Skin of body (tissue), 1 donor: ENCODE measurements at regions not wholly inside any gene's neighbourhood (a gene's known extent, or its start where the extent isn't known, plus 50 kb on each side); places are given as distances from the start of the nearest gene placed in this dataset.
A peak's percentile ranks its signal among the peaks of the same experiment; 100 is the strongest.
"Not testable (repeated sequence)": the region's sequence is repeated elsewhere in the genome, so short reads cannot be mapped to it uniquely, and the experiment has no call there.

Experiments used
- DNase-seq: peaks from one replicate; lab custom pipeline; 2025; lab: John Stamatoyannopoulos, UW

DNA sequence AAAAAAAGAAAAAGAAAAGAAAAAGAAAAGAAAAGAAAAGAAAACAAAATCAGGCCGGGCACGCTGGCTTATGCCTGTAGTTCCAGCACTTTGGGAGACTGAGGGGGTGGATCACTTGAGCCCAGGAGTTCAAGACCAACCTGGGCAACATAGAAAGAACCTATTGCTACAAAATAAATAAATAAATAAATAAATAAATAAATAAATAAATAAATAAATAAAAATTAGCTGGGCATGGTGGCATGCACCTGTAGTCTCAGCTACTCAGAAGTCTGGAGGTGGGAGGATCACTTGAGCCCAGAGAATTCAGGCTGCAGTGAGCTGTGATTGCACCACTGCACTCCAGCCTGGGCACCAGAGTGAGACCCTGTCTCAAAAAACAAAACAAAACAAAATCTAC is 809.7 kb upstream of the AUTS2 start:
- not testable (repeated sequence) for DNase-seq

DNA sequence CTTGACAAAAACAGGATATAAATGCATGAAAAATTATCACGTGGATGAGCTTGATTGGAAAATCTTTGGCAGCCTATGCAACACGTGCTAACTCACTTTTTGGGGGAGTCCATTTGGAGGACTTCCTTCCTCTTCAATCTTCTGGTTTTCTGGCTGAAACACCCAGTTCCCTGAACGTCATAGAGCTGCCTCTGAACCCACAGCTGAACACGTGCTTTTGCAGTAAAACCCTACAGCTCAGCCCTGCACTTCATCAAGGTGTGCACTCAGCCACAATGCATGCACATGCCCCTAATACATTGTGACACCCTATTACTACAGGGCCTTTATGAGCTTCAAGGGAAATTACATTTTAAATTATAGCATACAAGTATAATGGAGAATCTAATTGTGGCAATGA is 808.7 kb upstream of the AUTS2 start:
- DNase-seq = no peak

DNA sequence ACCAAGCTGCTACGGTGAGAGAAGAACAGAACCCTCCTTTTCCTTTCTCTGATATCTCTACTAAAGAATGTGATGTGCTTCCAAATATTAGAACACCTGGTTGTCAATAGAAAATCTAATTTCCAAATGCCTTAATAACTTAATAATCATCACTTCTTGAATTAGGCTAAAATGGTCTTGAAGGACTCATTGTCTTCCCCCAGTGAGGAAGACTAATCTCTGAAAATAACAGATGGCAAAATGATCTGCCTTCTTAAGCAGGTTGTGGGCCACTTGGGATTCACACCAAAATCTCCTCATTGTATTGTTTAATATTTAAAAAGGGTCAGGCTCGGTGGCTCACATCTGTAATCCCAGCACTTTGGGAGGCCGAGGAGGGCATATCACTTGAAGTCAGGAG is 805.9 kb upstream of the AUTS2 start:
- DNase-seq = no peak

DNA sequence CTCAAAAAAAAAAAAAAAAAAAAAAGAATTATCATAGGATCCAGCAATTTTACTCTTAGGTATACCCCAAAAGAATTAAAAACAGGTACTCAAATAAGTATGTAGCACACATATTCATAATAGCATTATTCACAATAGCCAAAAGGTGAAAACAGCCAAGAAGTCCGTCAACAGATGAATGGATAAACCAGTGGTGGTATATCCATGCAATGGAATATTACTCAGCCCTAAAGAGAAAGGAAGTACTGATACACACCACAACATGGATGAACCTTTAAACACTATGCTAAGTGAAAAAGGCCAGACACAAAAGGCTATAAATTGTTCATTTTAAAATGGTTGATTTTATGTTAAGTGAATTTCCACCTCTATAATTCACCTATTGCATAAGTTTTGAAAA is 804.8 kb upstream of the AUTS2 start:
- DNase-seq = no peak

DNA sequence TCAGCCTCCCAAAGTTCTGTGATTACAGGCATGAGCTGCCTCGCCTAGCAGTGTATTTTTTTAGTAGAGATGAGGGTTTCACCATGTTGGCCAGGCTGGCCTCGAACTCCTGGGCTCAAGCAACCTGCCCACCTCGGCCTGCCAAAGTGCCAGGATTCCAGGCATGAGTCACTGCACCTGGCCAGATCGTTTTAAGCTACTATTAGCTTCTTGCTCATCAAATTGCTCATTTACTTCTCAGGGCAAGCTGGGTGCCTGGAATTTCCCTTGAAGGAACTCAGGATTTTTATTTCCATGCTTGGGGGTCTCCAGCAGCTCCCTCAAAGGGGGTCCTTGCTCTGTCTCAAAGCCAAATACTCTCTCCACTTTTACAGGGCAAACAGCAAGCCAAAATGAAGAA is 798.0 kb upstream of the AUTS2 start:
- DNase-seq = no peak

DNA sequence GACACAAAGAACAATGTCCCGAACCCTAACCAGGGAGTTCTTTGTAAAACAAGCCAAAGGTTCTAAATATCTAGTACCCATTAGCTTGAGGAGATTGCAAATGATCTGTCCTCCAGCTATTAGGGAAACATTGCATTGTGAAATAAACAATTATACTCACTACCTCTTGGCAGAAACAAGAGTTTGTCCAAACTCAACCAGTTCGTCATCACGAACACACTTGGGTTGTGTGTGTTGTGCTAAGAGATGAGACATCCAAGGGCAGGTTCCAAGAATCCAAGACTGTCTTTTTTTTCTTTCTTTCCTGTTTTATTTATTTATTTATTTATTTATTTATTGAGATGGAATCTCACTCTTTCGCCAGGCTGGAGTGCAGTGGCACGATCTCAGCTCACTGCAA is 793.1 kb upstream of the AUTS2 start:
- no peak for DNase-seq

DNA sequence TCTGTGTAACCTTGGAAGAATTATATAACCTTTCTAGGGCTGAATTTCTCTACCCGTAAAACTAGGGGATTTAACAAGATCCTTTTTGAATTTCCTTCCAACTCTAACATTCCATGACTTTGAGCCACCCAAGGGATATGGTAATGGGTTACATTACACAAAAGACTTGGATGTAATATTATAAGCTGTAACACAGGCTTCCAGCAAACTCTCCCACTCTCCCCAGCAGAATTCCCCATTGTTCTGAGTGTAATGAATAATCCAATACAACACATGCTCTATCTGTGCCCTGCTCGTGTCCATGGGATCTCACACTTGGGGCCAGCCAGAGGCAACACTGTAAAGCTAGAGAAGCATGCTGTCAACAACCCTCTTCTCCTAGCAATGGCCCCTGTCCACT is 790.6 kb upstream of the AUTS2 start:
- peak; percentile 6 for DNase-seq

DNA sequence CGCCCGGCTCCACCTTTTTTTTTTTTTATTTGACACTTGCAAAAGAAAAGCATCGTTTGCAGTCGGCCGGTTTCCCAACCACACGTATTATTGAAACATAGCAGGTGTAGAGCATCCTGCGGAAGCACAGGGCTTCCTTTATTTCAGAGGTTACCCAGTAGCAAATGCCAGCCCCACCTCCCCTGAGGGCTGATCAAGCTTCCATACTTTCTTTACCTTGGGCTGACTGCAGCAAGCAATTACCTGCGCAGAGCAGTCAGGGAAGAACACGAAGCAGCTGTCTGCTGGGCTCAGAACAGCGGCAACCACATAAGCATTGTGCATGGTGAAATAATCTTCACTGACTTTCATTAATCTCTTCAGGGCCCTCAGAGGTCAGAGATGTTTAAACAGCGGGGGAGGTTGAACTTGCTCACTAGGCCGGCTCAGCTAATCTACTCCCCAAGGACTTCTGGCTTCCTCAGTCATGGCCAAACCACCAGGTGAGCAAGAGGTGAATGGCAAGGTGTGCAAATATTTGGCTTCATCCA is 784.7 kb upstream of the AUTS2 start:
- DNase-seq = no peak

DNA sequence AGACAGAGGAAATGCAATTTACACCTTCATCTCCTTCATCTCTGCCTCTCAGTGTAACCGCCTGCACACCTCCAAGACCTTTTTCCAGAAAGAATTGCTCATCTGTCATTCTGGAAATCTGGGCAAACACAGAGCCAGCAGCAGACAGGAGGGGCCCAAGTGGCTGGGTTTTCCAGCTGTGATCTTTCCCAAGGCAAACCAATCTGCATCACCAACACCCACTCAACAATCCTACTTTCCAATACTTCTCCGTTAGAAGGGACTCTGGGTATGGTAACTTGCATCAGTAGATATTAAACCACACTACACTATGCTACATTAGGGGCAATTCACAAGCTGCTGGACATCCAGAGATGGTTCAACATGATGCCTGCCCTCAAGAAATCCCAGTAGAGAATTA is 781.8 kb upstream of the AUTS2 start:
- no peak for DNase-seq

DNA sequence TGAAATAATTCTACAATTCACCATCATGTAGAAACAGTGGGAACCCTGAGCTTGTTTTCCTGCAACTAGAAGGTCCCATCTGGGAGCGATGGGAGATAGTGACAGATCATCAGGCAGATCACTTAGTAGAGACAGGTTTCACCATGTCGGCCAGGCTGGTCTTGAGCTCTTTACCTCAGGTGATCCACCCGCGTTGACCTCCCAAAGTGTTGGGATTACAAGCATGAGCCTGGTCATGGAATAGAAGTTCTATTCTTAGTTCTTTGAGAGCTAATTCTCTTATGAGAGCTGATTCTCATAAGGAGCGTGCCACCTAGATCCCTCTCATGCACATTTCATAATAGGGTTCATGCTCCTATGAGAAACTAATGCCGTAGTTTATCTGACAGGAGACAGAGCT is 778.0 kb upstream of the AUTS2 start:
- DNase-seq = no peak

DNA sequence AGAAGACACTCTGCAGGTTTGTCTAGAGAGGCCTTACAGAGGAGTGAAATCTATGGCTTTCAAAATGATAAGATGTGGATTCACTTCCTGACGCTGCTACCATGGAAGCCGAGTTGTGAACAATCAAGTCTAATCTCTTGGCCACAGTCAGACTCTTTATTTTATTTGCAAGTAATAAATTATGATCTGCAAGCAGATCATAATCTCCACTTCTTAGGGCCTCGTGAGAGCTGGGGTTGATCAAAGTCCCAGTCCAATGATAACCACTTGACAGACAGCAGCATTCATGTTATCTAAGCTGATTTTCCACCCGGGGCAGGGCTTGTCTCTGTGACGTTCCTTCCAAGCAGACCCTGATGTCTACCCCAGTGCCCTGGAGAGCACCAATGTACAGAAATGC is 776.4 kb upstream of the AUTS2 start:
- no peak for DNase-seq

DNA sequence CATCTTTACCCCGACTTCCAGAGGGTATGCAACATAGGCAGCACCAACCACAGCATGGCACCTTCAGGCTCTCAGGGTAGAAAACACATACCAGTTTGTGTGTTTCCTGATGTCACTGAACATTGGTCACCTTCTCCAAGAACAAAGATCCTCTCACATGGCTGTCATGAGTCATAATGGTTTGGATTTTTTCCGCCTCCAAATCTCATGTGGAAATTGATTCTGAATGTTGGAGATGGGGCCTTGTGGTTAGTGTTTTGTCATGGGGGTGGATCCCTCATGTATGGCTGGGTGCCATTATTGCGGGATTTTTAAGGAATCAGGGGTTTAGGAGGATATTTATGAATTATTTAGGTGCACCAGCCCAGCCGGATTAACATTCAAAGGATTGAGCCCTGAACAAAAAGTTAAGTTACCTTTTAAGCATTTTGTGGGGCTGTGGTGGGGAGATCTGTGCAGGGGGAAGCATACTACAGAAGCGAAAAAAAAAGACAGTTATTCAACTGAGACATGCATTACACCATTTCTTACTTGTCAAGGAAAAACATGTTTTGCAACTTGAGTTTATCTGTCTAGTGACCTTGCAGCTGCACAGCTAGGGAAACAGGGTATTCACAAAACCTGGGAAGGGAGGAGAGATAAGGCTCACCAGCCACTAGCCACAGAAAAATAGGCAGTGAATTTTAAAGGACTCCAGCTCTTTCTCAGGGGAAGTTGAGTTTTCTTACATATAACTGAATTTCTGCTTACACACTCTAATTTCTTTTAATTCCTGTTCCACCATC is 774.1 kb upstream of the AUTS2 start:
- DNase-seq = no peak

DNA sequence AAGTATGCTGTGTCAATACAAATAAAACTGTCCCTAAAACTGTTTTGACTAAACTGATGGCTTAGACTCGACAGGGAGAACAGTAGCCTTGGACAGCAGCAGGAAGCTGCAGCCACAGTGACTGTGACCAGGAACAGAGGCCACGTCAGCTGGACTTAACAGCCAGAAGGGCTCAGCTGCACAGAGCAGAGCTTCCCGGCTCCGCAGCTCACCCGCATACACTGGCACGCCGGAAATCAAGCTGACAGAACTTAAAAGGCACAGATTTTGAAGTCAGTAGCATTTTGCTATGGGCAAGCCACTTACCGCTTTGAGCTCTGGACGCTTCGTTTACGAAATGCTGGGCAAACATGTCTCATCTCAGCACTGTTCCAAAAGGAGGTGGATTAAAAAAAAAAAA is 769.7 kb upstream of the AUTS2 start:
- DNase-seq = no peak

DNA sequence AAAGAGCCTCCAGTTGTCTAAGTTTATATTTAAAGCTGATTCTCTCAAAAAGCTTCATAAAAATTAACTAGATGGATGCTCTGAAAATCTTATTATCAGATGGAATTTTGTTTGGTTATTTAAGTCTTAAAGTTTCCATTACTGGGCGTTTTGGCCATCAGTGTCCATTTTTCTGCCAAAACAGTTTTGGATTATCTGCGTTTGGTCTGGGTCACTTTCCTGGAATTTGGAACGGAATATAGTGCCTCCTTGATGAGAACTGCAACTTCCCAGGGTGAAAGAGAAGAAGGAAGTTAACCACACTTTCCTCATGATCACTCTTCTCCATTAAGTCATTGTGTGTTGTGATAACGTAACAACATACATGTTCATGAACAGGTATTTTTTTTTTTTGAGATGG is 764.9 kb upstream of the AUTS2 start:
- DNase-seq = no peak

DNA sequence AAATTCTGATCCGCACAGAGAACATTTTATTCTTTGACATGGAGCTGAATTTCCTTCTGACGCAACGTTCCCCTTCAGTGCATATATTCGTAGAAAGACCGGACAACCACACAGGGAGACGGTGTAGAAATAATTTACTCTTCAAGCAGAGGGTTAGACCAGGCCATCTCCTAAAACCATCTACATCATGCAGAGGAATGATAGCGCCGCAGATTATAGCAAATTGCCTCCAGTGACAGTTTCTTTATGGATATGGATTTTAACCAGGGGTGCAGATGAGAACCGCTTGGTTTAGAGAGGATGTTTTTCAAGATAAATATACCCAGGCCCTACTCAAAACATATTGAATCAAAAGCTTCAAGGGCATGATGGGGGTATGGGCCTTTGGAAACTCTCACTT is 759.3 kb upstream of the AUTS2 start:
- DNase-seq = no peak

DNA sequence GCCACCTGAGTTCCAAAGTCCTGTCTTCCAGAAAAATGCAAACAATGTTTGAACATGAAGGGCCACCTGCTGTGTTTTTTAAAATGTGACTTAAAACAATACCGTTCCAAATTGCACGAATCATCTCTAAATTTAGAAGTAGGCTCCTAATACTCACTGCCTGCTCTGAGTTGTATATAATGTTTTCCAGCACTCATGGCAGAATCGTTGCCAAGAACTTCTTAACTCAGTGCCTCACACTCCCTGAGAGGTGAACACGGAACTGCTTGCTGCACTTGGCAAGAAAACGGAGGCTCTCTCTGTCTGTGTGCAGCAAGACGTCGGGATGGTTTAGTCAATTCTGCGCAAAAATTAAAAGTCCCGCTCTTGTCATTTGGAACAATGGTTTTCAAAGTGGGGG is 757.3 kb upstream of the AUTS2 start:
- peak; percentile 56 for DNase-seq

DNA sequence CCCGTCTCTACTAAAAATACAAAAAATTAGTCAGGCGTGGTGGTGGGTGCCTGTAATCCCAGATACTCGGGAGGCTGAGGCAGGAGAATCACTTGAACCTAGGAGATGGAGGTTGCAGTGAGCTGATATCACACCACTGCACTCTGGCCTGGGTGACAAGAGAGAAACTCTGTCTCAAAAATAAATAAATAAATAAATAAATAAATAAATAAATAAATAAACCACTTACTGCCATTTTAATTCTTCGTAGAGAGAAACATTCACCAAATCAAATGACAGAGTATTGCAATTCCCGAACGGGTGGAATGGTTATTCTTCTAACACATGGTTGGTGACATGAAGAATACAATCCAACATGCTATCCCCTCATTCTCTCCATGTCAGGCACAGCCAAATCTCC is 754.3 kb upstream of the AUTS2 start:
- DNase-seq = not testable (repeated sequence)

DNA sequence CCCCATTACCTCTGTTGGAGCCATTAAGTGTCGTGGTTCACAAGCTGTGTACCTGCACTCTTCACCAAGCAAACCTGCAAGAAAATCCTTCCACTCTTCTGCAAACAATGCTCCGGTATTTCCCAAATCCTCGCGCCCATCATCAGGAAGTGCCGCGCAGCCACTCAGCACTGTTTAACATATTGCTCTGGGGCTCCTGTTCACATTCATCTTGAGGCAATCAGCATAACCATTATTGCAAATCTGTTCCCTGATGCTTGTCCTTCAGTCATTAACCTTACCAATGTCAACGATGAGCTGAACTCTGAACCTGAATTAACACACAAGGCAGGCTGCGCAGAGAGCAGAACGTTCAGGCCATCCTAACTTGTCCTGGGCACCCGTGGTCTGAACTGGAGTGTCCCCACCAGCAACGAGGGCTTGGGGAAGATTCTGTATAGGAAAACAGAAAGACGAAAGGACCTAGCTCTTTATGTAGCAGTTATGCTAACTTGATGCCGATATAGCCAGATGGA is 751.4 kb upstream of the AUTS2 start:
- DNase-seq = no peak

DNA sequence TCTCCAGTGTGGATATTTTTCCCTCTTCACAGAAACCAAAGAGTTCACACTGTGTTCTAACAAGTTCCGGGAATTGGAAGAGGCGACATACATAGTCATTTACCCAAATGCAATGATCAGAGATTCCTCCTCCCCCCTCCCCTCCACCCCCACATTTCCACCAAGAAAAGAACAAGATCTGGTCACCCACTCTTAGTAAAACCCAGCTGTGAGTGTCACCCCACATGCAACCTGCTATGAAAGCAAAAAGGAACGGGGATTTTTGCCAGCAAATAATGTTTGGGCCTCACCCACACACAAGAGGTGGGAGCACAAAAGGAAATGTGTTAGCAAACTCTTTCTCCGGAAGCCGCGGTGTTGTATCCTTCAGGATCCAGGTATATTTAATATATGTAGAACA is 745.0 kb upstream of the AUTS2 start:
- no peak for DNase-seq

DNA sequence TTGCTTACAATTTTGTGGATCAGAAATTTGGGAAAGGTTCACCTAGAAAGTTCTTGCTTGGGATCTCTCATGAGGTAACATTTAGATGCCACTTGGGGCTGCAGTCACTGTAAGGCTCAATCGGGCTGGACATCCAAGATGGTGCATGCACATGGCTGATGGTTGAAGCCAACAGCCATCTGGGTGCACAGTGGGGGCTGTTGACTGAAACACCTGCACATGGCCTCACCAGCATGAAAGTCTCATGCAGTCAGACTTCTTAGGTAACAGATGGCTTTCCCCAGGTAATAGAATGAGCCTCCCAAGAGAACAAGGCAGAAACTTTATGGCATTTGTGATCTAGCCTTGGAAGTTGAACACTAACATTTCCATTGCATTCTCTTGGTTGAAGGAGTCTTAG is 740.7 kb upstream of the AUTS2 start:
- DNase-seq = no peak

DNA sequence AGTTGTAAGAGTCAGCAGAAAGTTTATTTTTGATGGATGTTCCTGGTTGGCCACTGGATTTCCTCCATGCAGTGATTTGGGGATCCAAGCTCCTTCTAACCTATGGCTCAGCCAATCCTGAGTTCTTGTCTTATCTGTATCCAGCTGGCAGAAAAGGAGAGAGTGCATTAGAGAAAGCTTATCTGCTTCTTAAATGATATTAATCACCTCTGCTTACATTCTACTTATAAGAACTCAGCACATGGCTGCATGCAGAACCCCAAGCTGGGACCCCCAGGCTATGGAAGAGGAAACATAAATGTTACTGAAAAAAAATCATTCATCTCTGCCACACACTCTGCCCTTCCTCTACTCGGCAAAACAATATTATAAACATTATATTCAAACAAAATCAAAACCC is 739.8 kb upstream of the AUTS2 start:
- no peak for DNase-seq

DNA sequence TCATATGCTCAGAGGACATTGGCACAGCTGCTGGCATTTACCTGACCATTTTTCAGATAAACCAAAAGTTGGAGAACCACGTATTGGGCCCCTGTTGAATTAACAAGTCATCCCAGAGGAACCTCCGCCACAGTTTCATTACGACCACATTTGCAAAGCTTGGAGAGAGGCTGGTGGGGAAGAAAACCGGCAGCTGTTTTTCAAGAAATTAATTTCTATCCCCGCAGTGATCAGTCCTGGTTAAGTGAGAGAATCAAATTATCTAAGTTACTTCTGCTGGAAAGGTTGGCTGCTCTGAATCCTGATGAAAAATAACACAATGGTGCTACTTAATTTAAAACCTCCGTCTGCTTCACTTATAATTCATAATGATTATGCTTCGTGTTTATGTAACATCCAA is 737.1 kb upstream of the AUTS2 start:
- no peak for DNase-seq

DNA sequence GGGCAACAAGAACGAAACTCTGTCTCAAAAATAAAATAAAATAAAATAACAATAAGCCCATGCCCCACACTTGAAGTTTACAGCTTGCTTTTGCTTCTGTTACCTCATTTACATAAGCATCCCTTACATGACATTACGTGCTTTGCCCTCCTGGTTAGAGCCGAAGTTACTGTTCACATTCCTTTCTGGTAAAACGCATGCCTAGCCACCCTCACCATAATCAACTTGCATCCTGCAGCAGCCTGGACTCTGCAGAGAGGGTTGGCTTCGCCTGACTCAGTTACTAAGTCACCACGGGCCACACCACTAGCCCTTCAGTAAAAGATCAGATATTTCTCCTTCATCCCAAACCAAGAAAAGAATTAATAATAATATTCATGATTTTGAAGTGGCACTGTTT is 736.0 kb upstream of the AUTS2 start:
- no peak for DNase-seq

DNA sequence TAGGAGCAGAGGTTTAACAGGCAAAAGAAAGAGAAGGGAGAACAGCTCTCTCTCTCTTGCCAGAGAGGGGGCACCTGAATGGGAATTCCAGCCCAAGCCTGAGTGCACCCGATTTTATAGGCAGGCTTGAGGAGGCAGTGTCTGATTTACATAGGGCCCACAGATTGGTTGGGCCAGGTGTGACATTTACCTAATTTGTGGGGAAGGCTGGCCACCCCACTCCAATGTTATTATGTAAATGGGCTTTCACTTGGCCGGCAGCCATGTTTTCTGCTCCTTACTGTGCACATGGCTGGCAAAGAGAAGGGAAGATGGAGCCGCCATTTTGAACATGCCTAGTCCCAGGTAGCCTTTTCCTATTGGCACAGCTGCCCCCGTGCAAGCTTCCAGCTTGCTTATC is 735.5 kb upstream of the AUTS2 start:
- DNase-seq = no peak
